Hepatocyte (in vitro differentiated cells): ENCODE measurements at regions not wholly inside any gene's neighbourhood (a gene's known extent, or its start where the extent isn't known, plus 50 kb on each side); places are given as distances from the start of the nearest gene placed in this dataset.
"Not testable (repeated sequence)": the region's sequence is repeated elsewhere in the genome, so short reads cannot be mapped to it uniquely, and the experiment has no call there.

Experiments
- DNase-seq: peaks from one replicate; pipeline ENCODE4 v3.0.0-alpha.2; 2016; ENCODE audit warnings: low spot score
- H2AFZ ChIP-seq: fragments of 200-600 bp; sonication (generic); 2 replicates; pipeline ENCODE4 v1.6.0; 2016; ENCODE audit warnings: antibody characterized with exemption, mild to moderate bottlenecking
- H3K27ac ChIP-seq: fragments of 200-600 bp; sonication (generic); 2 replicates; pipeline ENCODE4 v1.5.1; 2016; ENCODE audit warnings: mild to moderate bottlenecking
- H3K27me3 ChIP-seq: fragments of 200-600 bp; sonication (generic); 2 replicates; pipeline ENCODE4 v1.6.1; 2016
- H3K36me3 ChIP-seq: fragments of 200-600 bp; sonication (generic); replicated peaks from 2 replicates; pipeline ENCODE4 v1.5.1; 2016; ENCODE audit warnings: low read depth; ENCODE audit not compliant: insufficient read depth
- H3K4me1 ChIP-seq: fragments of 200-600 bp; sonication (generic); 2 replicates; pipeline ENCODE4 v1.5.1; 2016; ENCODE audit warnings: mild to moderate bottlenecking, moderate library complexity; ENCODE audit not compliant: insufficient read depth
- H3K4me2 ChIP-seq: fragments of 200-600 bp; sonication (generic); 2 replicates; pipeline ENCODE4 v1.6.0; 2016
- H3K4me3 ChIP-seq: fragments of 200-600 bp; sonication (generic); 2 replicates; pipeline ENCODE4 v1.5.1; 2016; ENCODE audit warnings: mild to moderate bottlenecking
- H3K79me2 ChIP-seq: fragments of 200-600 bp; sonication (generic); 2 replicates; pipeline ENCODE4 v1.6.0; 2017; ENCODE audit warnings: mild to moderate bottlenecking
- H3K9me2 ChIP-seq: fragments of 200-600 bp; sonication (generic); replicated peaks from 2 replicates; pipeline ENCODE4 v1.6.0; 2017; ENCODE audit warnings: mild to moderate bottlenecking; ENCODE audit not compliant: insufficient read depth
- H3K9me3 ChIP-seq: fragments of 200-600 bp; sonication (generic); 2 replicates; pipeline ENCODE4 v1.5.1; 2016; ENCODE audit warnings: low read depth, mild to moderate bottlenecking
- H4K20me1 ChIP-seq: fragments of 200-600 bp; sonication (generic); 2 replicates; pipeline ENCODE4 v1.6.0; 2016; ENCODE audit warnings: mild to moderate bottlenecking; ENCODE audit not compliant: insufficient read depth, poor library complexity, severe bottlenecking
- EZH2 ChIP-seq: fragments of 200-600 bp; sonication (generic); IDR thresholded peaks from 2 replicates; pipeline ENCODE4 v1.6.1; 2016; ENCODE audit warnings: antibody characterized with exemption, mild to moderate bottlenecking, borderline replicate concordance
- EZH2phosphoT487 ChIP-seq: fragments of 200-600 bp; sonication (generic); IDR thresholded peaks from one replicate; pipeline ENCODE4 v1.6.1; 2018; ENCODE audit warnings: antibody characterized with exemption, mild to moderate bottlenecking, low read depth, moderate library complexity; ENCODE audit not compliant: unreplicated experiment, severe bottlenecking
- WGBS: methylation state at CpG from one replicate; pipeline ENCODE4 v1.1.6; 2016; ENCODE audit warnings: low lambda C conversion rate; ENCODE audit errors: missing lambda C conversion rate; 5-methylcytosine and 5-hydroxymethylcytosine counted together
- TF ChIP-seq, protein P1 (sequence below): fragments of 200-600 bp; sonication (generic); IDR thresholded peaks from 2 replicates; pipeline ENCODE4 v1.5.1; 2016; ENCODE audit warnings: antibody characterized with exemption, mild to moderate bottlenecking; ENCODE audit not compliant: poor library complexity

DNA sequence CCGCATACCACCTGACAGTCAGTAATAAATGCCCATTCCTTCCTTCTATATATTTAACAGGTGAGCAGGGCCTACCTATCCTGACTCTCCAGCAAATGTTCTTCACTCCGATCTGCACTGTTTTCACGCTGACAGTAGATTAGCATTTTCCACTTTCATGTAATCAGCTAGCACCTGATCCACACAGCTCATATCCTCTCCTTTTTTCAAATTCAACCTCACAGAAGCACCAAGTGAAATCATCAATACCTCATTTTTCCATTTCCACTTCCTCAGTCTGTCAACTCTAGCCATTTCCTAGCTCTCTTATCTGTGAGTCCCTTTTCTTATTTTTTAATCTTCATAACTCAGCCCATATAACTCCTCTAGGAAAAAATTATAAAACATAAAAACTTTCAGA, 402.8 kb downstream of the ZEB2 start:
- no peak overlapping the region for H3K4me2 ChIP-seq
- H3K9me2 ChIP-seq: no peaks in the 10 kb centered on the region
- H4K20me1 ChIP-seq: no peaks in the 10 kb centered on the region
- no peaks in the 10 kb centered on the region for H3K27me3 ChIP-seq
- no peaks in the 10 kb centered on the region for H3K36me3 ChIP-seq
- H3K4me1 ChIP-seq: no peaks in the 10 kb centered on the region
- TF ChIP-seq EZH2phosphoT487 (no peak), EZH2 (no peak)
- TF ChIP-seq, protein P1, sequence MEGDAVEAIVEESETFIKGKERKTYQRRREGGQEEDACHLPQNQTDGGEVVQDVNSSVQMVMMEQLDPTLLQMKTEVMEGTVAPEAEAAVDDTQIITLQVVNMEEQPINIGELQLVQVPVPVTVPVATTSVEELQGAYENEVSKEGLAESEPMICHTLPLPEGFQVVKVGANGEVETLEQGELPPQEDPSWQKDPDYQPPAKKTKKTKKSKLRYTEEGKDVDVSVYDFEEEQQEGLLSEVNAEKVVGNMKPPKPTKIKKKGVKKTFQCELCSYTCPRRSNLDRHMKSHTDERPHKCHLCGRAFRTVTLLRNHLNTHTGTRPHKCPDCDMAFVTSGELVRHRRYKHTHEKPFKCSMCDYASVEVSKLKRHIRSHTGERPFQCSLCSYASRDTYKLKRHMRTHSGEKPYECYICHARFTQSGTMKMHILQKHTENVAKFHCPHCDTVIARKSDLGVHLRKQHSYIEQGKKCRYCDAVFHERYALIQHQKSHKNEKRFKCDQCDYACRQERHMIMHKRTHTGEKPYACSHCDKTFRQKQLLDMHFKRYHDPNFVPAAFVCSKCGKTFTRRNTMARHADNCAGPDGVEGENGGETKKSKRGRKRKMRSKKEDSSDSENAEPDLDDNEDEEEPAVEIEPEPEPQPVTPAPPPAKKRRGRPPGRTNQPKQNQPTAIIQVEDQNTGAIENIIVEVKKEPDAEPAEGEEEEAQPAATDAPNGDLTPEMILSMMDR: no peak
- H3K4me3 ChIP-seq: no peak overlapping the region
- no peak overlapping the region for H3K27ac ChIP-seq
- H3K9me3 ChIP-seq: no peaks in the 10 kb centered on the region
- no peak overlapping the region for H2AFZ ChIP-seq
- H3K79me2 ChIP-seq: no peaks in the 10 kb centered on the region
- 93% methylated on average over 3 of the region's 3 CpGs for WGBS
- DNase-seq: no peak

GRCh38 chr2:144115739-144116291, 404.1 kb downstream of the ZEB2 start:
- Histone ChIP-seq H2AFZ (no peak overlapping the region), H3K9me2 (no peaks in the 10 kb centered on the region), H3K27me3 (no peaks in the 10 kb centered on the region), H3K4me2 (no peak overlapping the region), H3K4me3 (no peak overlapping the region), H4K20me1 (no peaks in the 10 kb centered on the region), H3K4me1 (peaks cover 3% of the 10 kb centered on the region), H3K79me2 (no peaks in the 10 kb centered on the region), H3K27ac (no peak overlapping the region), H3K36me3 (no peaks in the 10 kb centered on the region), H3K9me3 (no peaks in the 10 kb centered on the region)
- WGBS: 71% methylated on average over 1 of the region's 1 CpG
- TF ChIP-seq EZH2phosphoT487 (no peak), EZH2 (no peak)
- TF ChIP-seq, protein P1: no peak
- DNase-seq: no peak

DNA sequence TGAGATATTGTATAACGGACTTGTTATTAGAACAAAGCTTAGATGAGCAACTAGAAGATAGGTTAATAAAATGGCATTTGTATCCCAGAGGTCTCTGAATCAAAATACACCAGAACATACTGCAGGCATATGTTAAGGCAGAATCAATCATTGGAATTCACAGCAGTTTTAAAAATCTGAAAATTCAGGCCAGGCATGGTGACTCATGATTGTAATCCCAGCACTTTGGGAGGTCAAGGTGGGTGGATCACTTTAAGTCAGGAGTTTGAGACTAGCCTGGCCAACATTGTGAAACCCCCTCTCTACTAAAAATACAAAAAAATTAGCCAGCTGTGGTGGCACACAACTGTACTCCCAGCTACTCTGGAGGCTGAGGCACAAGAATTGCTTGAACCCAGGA, 405.2 kb downstream of the ZEB2 start:
- Histone ChIP-seq H4K20me1 (no peaks in the 10 kb centered on the region), H3K9me3 (no peaks in the 10 kb centered on the region), H3K27me3 (no peaks in the 10 kb centered on the region), H3K4me3 (no peak overlapping the region), H3K4me2 (no peak overlapping the region), H3K27ac (no peak overlapping the region), H3K4me1 (peaks cover 3% of the 10 kb centered on the region), H3K9me2 (no peaks in the 10 kb centered on the region), H3K79me2 (no peaks in the 10 kb centered on the region), H2AFZ (no peak overlapping the region), H3K36me3 (no peaks in the 10 kb centered on the region)
- 90% methylated on average over 1 of the region's 1 CpG for WGBS
- DNase-seq: no peak
- TF ChIP-seq, protein P1: no peak

DNA sequence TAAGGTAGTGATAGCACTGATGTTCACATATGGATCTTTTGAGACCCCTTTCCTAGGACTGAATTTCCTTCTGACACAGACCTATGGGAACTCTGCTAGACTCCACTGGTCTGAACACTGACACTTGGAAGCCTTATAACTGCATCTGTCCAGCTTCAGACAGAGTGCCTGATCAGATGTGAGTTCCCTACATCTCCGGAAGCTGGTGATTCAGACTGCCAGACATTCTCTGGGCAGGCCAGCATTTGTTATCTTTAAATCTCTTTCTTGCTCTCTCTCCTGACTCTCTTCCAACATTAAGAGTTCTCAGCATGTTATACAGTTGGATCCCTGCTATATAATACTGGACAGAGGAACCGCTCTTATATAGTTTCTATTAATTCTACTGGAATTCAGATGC, 408.5 kb downstream of the ZEB2 start:
- WGBS: 58% methylated on average over 2 of the region's 2 CpGs
- Histone ChIP-seq H3K27ac (no peak overlapping the region), H3K4me1 (peaks cover 3% of the 10 kb centered on the region), H3K9me2 (no peaks in the 10 kb centered on the region), H4K20me1 (no peaks in the 10 kb centered on the region), H2AFZ (no peak overlapping the region), H3K9me3 (no peaks in the 10 kb centered on the region), H3K79me2 (no peaks in the 10 kb centered on the region), H3K4me3 (no peak overlapping the region), H3K36me3 (no peaks in the 10 kb centered on the region), H3K4me2 (no peak overlapping the region), H3K27me3 (no peaks in the 10 kb centered on the region)
- TF ChIP-seq, protein P1: no peak
- TF ChIP-seq EZH2: no peak
- TF ChIP-seq EZH2phosphoT487: no peak
- DNase-seq: no peak

DNA sequence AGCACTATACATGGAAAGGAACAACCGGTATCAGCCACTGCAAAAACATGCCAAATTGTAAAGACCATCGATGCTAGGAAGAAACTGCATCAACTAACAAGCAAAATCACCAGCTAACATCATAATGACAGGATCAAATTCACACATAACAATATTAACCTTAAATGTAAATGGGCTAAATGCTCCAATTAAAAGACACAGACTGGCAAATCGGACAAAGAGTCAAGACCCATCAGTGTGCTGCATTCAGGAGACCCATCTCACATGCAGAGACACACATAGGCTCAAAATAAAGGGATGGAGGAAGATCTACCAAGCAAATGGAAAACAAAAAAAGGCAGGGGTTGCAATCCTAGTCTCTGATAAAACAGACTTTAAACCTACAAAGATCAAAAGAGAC, 413.8 kb downstream of the ZEB2 start:
- WGBS: 92% methylated on average over 3 of the region's 3 CpGs
- DNase-seq: not testable (repeated sequence)

More for the DNA sequence above, 413.8 kb downstream of the ZEB2 start:
- not testable (repeated sequence) for H3K4me3 ChIP-seq, H3K27me3 ChIP-seq, H3K4me2 ChIP-seq, H2AFZ ChIP-seq, H3K4me1 ChIP-seq, H3K27ac ChIP-seq, H3K9me3 ChIP-seq, H3K9me2 ChIP-seq, H4K20me1 ChIP-seq, H3K79me2 ChIP-seq, H3K36me3 ChIP-seq
